Activated CD4-positive, CD25-positive, alpha-beta regulatory T cell treated with anti-CD3 and anti-CD28 coated beads, Interleukin-2, amount 50 U/mL, for 72 hours (primary cell): ENCODE measurements at regions not wholly inside any gene's neighbourhood (a gene's known extent, or its start where the extent isn't known, plus 50 kb on each side); places are given as distances from the start of the nearest gene placed in this dataset.

Experiments
- DNase-seq: peaks from one replicate; pipeline ENCODE4 v3.0.0; 2021

DNA sequence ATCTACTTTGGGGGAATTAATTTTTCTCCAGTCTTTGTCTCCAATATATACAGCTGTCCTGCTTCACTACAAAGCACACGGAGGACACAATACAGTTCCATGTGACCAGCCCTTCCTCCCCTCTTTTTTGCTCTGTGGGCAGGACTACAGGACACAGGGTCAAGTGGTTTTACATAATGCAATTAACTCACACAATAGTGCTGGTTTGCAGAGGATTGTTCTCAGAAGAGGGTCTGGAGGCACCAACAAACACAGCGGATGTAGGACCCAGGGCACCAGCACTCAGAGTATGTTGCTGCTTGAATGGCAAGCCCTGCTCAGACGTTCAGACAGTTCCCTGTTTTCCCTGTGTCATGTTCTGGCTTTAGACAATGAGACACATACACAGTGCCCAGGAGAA, 52.0 kb upstream of the NPTX2 start:
- DNase-seq, result no peak

- DNase-seq, result no peak
Measured at GRCh38 chr7:98562871-98563495, 54.1 kb upstream of the NPTX2 start.

DNA sequence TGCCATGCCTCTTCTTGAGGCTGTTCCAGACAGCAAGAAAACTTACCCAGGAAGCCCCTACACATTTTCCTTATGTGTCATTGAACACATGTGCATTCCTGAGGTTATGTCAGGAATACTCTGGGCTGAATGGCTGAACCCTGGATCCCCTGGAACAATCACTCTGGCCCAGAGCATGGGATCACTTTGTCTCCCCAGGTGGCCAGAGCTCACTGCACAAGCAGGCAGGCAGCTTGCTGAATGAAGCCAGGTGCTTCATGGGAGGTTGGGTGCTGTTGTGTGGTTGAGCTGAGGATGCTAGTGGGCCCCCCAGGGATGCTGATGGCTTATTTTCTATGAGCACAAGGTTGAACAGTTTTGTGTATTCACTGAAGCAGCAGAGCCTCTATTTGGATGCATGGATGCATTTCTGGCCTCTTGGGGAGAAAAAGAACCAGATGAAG, 54.7 kb upstream of the NPTX2 start:
- DNase-seq, result no peak

DNA sequence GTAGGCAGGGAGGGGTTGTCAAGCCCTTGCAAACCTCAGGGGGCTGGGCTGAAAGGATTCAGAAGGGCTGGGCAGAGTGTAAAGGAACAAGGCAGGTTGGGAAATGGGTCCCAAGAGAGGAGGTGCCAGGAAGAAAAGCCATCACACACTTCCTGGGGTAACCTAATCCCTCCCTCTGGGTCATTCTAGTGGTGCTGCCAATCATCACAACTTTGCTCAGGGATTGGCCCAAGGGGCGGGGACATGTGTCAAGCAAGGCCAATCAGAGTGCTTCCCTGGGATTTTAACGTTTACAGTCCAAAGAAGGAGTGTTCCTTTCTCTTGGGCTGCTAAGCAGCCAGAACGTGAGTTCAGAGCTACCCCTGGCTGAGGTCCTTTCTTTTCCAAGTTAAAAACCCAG, 57.1 kb upstream of the NPTX2 start:
- no peak for DNase-seq

GRCh38 chr7:98559219-98559618, 57.9 kb upstream of the NPTX2 start:
- no peak for DNase-seq

- DNase-seq, result no peak
Measured at GRCh38 chr7:98557538-98558031, 59.5 kb upstream of the NPTX2 start.

DNA sequence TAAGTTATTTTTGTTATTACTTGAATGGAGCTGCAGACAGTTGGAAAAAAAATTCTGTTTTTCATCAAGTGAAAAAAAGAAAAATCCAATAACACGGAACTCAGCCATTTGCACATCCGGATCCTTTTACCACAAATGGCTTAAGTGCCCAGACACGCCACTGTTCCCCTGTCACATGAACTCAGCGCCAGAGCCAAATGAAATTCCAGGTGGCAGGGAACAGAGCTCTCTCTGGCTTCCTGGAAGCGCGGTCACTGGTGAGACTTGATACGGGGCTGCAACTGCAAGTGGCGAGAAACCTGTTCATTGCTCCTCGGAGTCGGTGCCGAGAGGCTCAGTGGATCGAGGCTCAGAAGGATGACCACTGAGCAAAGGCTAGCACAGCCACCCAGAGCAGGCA, 60.8 kb upstream of the NPTX2 start:
- no peak for DNase-seq

DNA sequence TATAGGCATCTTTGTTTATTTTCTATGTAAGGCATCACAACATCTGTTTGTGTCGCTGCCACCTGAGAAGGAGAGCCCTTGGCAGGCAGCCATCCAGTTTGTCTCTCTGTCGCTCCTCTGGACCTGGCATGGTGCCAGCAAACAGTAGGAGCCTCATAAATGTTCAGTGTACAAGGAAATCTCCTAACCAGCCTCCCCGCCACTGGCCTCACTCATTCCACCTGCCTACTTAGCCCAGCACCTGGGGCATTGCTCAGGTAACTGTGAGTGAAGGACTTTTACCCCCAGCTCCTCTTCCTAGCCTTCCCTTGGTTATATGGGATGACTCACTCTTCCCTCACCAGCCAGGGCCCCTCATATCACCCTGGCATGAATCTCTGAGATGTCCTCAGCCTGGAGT, 61.7 kb upstream of the NPTX2 start:
- no peak for DNase-seq

DNA sequence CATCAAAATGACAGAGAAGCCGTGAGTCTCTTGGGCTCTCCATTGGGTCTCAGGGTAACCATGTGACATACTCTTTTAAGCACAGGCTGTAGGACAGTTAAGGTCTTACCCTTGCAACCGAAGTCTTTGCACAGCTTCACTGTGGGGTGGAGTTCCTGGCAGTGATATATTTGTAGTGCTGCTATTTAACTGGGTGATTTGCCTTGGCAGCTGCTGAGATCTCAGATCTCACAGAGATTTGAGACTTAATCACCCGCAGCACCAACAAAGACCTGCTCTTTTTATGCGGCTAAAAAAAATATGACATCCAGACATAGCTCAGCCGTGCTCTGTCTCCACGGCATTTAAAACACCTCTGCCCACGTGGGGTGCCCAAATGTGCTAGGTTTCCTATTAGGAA, 63.4 kb upstream of the NPTX2 start:
- DNase-seq, result no peak

- DNase-seq, result no peak
Measured at GRCh38 chr7:98551611-98552273, 65.3 kb upstream of the NPTX2 start.

- no peak for DNase-seq
Measured at GRCh38 chr7:98548971-98549370, 68.1 kb upstream of the NPTX2 start.

DNA sequence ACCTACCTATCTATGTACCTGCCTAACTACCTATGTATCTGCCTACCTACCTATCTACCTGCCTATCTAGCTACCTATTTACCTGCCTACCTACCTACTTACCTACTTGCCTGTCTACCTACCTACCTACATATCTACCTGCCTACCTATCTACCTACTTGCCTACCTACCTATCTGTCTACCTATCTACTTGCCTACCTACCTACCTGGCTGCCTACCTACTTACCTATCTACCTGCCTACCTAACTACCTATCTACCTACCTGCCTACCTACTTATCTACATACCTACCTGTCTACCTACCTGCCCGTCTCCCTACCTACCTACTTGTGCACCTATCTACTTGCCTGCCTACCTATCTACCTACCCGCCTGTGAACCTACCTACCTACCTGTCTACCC, 68.7 kb upstream of the NPTX2 start:
- no peak for DNase-seq

DNA sequence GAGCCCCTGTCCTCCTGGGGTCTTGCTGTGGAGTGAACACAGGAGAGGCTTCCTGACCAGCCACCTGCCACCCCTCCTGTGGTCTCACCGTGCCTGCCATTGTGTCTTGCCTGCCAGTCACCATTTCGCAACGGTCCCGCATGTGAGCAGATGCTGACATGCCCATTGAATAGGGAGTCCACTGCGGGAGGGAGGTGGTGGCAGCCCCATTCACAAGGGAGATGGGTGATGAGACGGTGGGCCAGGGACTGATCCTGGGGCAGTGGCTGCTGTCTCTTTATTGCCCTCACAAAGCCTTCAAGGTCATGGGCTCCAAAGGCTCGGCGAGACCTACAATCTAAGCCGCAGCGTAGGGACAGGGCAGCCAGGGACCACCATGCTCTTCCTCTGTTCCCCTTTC, 76.0 kb upstream of the NPTX2 start:
- no peak for DNase-seq

DNA sequence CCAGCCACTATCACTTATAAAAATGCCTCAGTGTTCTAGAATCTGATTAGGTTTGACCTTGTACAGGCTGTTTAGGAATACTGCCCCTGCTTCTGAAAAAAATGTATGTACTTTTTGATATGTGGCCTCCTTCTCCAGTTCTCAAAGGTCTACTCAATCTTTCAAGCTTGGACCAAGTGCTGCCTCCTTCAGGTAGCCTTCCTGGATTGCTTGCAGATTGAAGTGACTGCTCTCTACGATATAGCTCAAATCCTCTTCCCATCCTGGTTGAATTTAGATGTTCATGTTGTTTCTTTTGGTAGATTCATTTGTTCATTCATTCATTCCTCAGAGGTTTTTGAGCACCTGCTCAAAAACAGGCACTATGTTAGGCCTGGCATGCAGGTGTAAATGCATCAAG, 77.2 kb upstream of the NPTX2 start:
- DNase-seq, result no peak

GRCh38 chr7:98536803-98537202, 80.3 kb upstream of the NPTX2 start:
- DNase-seq, result no peak

- no peak for DNase-seq
Measured at GRCh38 chr7:98534493-98534892, 82.6 kb upstream of the NPTX2 start.

DNA sequence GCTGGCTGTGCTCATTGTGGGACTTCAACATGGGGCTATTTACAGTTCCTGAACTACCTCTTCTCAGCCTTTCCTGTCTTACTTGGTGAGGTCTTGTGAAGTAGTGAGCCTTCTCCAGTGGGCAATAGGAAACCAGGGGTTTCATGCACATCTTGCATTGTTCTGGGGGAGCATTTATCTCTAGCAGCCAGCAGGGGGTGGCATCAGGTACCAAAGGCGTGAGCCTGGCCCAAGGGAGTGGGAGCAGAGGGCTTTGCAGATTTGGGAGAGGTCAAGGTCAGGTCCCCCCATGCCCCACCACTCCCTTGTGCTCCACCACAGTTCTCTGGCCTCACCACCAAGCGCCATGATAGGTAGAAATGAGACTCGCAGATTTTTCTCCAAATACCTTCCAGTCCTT, 85.4 kb upstream of the NPTX2 start:
- DNase-seq, result no peak

DNA sequence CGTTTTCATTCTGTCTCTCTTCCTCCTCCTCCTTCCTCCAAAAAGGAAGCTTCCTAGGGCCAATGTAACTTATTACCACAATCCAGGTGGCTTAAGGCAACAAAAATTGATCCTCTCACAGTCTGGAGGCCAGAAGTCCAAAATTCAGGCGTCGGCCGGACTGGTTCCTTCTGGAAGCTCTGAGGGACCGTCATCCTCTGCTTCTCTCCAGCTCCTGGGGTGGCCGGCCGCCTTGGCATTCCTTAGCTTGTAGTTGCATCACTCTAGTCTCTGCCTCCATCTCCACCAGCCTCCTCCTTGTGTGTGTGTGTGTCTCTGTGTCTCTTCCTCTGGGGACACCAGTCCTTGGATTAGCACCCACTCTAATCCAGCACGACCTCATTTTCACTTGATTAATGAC, 89.0 kb upstream of the NPTX2 start:
- DNase-seq, result no peak

- DNase-seq, result no peak
Measured at GRCh38 chr7:98526059-98526458, 91.0 kb upstream of the NPTX2 start.

DNA sequence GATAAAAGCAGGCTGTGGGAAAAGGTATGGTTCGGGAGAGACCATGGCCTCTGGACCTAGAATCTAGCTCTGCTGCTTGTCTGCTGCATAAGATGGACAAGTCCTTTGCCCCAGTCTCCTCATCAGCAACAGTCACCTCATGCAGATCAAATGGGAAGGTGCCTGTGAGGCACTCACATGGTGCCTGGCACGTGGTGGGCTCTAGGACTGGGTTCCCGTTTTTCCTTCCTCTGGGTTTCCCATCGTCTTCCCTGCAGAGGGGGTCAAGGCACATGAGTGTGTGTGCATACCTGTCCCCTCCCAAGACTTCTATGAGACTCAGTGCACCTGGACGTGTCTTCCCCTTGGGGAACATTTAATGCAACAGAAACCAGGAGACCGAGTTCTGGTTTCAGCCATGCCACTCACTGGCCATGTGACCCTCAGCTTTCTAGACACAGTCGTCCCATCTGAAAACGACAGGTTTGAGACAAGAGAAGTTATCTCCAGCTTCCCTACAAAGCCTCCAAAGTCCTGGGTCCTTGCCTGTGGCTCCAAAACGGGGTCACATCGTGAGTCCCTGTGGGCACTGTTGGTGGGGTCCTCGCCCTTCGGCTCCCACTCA, 95.9 kb upstream of the NPTX2 start:
- DNase-seq, result no peak

- DNase-seq, result peak; percentile 29
Measured at GRCh38 chr7:98520356-98520951, 96.6 kb upstream of the NPTX2 start.

DNA sequence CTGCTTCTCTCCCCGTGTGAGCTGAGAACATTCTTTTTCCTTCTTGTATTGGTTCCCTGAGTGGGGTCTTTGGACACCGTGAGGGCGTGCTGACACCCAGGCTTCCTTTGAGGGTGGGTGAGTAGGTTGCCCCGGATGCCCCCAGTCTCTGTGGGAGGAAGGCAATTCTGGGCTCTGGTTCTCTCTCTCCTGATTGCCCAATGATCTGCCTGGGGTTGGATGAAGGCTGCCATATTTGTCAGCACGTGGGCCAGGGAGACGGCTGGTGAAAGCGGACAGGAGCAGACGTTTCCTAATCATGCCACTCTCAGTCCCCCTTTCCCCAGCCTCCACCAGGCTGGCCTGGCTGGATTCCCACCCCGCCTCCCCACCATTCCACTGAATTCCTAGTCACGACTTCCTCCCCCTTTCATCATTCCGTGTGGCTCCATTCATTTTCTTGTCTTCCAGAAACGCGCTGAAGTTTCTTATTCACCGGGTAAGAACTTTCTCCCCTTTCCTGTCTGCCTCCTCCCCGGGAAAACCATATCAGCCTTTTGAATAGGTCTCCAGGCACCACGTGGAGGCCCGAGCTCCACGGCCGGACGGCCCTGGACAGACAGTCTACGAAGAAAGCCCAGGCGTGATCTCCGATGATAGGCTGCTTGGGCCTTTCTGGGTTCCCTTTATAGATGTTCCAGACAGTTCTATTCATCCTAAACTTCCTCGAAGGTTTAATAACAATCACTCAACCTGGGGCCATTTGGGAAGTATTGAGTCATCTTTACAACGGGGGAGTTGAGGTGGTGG, 98.7 kb upstream of the NPTX2 start:
- DNase-seq, result no peak

- no peak for DNase-seq
Measured at GRCh38 chr7:98515201-98515600, 101.9 kb upstream of the NPTX2 start.
